ENCODE measurements at regions not wholly inside any gene's neighbourhood (a gene's known extent, or its start where the extent isn't known, plus 50 kb on each side); places are given as distances from the start of the nearest gene placed in this dataset.
"Not testable (repeated sequence)": the region's sequence is repeated elsewhere in the genome, so short reads cannot be mapped to it uniquely, and the experiment has no call there.

- DNase-seq (ENCODE audit: extremely low spot score, insufficient read length, low read depth) (no peak), FAIRE-seq (no peak)
Measured at GRCh38 chr2:167608487-167608886, 638.9 kb downstream of the STK39 start.

GRCh38 chr2:167607731-167608130 lies 639.7 kb downstream of the STK39 start:
- DNase-seq (ENCODE audit: extremely low spot score, insufficient read length, low read depth) = no peak
- FAIRE-seq = no peak

- no peak for FAIRE-seq
- no peak for DNase-seq (ENCODE audit: extremely low spot score, insufficient read length, low read depth)
Measured at GRCh38 chr2:167607211-167607610, 640.2 kb downstream of the STK39 start.

GRCh38 chr2:167602122-167602521 lies 645.3 kb downstream of the STK39 start:
- FAIRE-seq (no peak), DNase-seq (ENCODE audit: extremely low spot score, insufficient read length, low read depth) (no peak)

GRCh38 chr2:167599219-167599618 lies 648.2 kb downstream of the STK39 start:
- DNase-seq (ENCODE audit: extremely low spot score, insufficient read length, low read depth) = no peak
- no peak for FAIRE-seq

GRCh38 chr2:167595839-167596471 lies 651.4 kb downstream of the STK39 start:
- FAIRE-seq (peak; percentile 26), DNase-seq (ENCODE audit: extremely low spot score, insufficient read length, low read depth) (no peak)

- DNase-seq (ENCODE audit: extremely low spot score, insufficient read length, low read depth) (no peak), FAIRE-seq (no peak)
Measured at GRCh38 chr2:167595021-167595420, 652.4 kb downstream of the STK39 start.

- no peak for DNase-seq (ENCODE audit: extremely low spot score, insufficient read length, low read depth)
- FAIRE-seq = no peak
Measured at GRCh38 chr2:167592441-167592840, 655.0 kb downstream of the STK39 start.

- FAIRE-seq (no peak), DNase-seq (ENCODE audit: extremely low spot score, insufficient read length, low read depth) (no peak)
Measured at GRCh38 chr2:167582619-167583018, 664.8 kb downstream of the STK39 start.

- FAIRE-seq (no peak), DNase-seq (ENCODE audit: extremely low spot score, insufficient read length, low read depth) (no peak)
Measured at GRCh38 chr2:167581961-167582574, 665.3 kb downstream of the STK39 start.

- DNase-seq (ENCODE audit: extremely low spot score, insufficient read length, low read depth) (no peak), FAIRE-seq (no peak)
Measured at GRCh38 chr2:167579826-167580225, 667.6 kb downstream of the STK39 start.

GRCh38 chr2:167575276-167575675 lies 672.1 kb downstream of the STK39 start:
- DNase-seq (ENCODE audit: extremely low spot score, insufficient read length, low read depth) (no peak), FAIRE-seq (no peak)

GRCh38 chr2:167572883-167573619 lies 674.3 kb downstream of the STK39 start:
- FAIRE-seq (no peak), DNase-seq (ENCODE audit: extremely low spot score, insufficient read length, low read depth) (no peak)

GRCh38 chr2:167570370-167570769 lies 677.0 kb downstream of the STK39 start:
- DNase-seq (ENCODE audit: extremely low spot score, insufficient read length, low read depth) (no peak), FAIRE-seq (no peak)

GRCh38 chr2:167563885-167564619 lies 675.8 kb downstream of the XIRP2 start:
- DNase-seq (ENCODE audit: extremely low spot score, insufficient read length, low read depth); FAIRE-seq: not testable (repeated sequence)

- FAIRE-seq; DNase-seq (ENCODE audit: extremely low spot score, insufficient read length, low read depth): not testable (repeated sequence)
Measured at GRCh38 chr2:167558272-167558991, 670.2 kb downstream of the XIRP2 start.

- FAIRE-seq (no peak), DNase-seq (ENCODE audit: extremely low spot score, insufficient read length, low read depth) (no peak)
Measured at GRCh38 chr2:167555098-167555720, 666.9 kb downstream of the XIRP2 start.

GRCh38 chr2:167553635-167554034 lies 665.4 kb downstream of the XIRP2 start:
- DNase-seq (ENCODE audit: extremely low spot score, insufficient read length, low read depth) = no peak
- no peak for FAIRE-seq

- no peak for FAIRE-seq
- no peak for DNase-seq (ENCODE audit: extremely low spot score, insufficient read length, low read depth)
Measured at GRCh38 chr2:167551416-167551815, 663.1 kb downstream of the XIRP2 start.

- DNase-seq (ENCODE audit: extremely low spot score, insufficient read length, low read depth) (no peak), FAIRE-seq (no peak)
Measured at GRCh38 chr2:167550448-167550847, 662.2 kb downstream of the XIRP2 start.
